Tibial nerve (tissue), 4 donors: ENCODE measurements at regions not wholly inside any gene's neighbourhood (a gene's known extent, or its start where the extent isn't known, plus 50 kb on each side); places are given as distances from the start of the nearest gene placed in this dataset.

Source experiments
- EP300 ChIP-seq, 2 donors: sonication (generic); formaldehyde crosslinking; IDR thresholded peaks; one replicate each; pipeline ENCODE4 v1.6.1; 2017; ENCODE audit warnings: antibody characterized with exemption in 2 of 2, mild to moderate bottlenecking in 1 of 2
- POLR2A ChIP-seq, 2 donors: fragments of 450-650 bp; IDR thresholded peaks; one replicate each; pipeline ENCODE4 v1.6.1; 2017; ENCODE audit warnings: antibody characterized with exemption in 2 of 2, mild to moderate bottlenecking in 2 of 2, moderate library complexity in 2 of 2
- TF ChIP-seq, protein P1 (sequence below), 5 experiments: fragments of 200-600 bp in 3 of 5; fragments of 450-650 bp in 2 of 5; sonication (generic) in 3 of 5; IDR thresholded peaks; one replicate each; pipeline ENCODE4 v1.5.1; 2016 to 2019; ENCODE audit warnings: antibody characterized with exemption in 5 of 5, mild to moderate bottlenecking in 3 of 5, moderate library complexity in 2 of 5

DNA sequence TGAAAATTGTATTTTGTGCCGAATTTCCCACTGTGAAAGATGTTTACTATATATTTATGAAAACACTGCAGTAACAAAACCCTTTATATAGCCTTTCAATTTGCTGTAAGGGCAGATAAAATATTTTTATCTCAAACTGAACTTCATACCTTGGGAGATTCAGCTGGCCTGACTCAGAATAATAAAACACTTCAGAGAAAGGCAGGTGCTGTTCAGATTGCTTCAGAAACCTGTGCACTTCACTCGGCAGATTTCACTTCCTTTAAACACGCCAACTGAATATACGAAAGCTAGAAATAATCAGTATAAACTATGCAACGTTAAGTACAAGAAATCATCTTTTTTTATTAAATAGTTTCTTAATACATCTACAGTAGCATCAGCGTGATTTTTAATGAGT is 839.1 kb upstream of the RBFOX1 start:
- TF ChIP-seq POLR2A (IDR thresholded peaks at IDR 0.05), result no peak
- TF ChIP-seq, protein P1, sequence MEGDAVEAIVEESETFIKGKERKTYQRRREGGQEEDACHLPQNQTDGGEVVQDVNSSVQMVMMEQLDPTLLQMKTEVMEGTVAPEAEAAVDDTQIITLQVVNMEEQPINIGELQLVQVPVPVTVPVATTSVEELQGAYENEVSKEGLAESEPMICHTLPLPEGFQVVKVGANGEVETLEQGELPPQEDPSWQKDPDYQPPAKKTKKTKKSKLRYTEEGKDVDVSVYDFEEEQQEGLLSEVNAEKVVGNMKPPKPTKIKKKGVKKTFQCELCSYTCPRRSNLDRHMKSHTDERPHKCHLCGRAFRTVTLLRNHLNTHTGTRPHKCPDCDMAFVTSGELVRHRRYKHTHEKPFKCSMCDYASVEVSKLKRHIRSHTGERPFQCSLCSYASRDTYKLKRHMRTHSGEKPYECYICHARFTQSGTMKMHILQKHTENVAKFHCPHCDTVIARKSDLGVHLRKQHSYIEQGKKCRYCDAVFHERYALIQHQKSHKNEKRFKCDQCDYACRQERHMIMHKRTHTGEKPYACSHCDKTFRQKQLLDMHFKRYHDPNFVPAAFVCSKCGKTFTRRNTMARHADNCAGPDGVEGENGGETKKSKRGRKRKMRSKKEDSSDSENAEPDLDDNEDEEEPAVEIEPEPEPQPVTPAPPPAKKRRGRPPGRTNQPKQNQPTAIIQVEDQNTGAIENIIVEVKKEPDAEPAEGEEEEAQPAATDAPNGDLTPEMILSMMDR (IDR thresholded peaks at IDR 0.05), result no peak
- no peak for TF ChIP-seq EP300 (IDR thresholded peaks at IDR 0.05)
